Activated CD4-positive, CD25-positive, alpha-beta regulatory T cell treated with anti-CD3 and anti-CD28 coated beads, Interleukin-2, amount 50 U/mL, for 72 hours (primary cell): ENCODE measurements at regions not wholly inside any gene's neighbourhood (a gene's known extent, or its start where the extent isn't known, plus 50 kb on each side); places are given as distances from the start of the nearest gene placed in this dataset.

Source experiments
- DNase-seq: peaks from one replicate; pipeline ENCODE4 v3.0.0; 2021

DNA sequence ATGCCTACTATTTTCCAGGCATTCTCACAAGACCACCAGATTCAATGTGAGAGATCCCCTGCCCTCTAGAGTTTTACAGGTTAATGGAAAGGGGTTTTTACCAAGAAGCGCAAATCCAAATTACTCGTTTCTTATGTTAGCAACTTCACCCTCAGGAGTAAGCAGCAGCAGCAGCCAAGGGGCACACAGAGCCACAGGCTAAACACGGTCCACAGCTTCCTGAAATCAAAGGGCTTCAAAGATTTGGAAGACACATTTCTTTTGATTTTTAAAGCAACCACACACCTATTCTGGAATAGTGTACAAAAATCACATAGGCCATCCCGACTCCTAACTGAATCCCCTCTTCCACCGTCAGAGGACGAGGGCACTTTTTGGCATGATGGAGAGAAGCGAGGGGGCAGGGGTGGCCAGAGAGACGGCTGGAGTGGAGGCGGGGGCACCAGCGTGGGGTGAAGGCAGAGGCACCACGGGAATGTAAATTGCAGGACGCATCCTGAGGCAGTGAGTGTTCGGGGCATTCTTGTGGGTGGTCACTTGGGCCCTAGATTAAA is 107.0 kb downstream of the ARF6 start:
- DNase-seq: no peak

DNA sequence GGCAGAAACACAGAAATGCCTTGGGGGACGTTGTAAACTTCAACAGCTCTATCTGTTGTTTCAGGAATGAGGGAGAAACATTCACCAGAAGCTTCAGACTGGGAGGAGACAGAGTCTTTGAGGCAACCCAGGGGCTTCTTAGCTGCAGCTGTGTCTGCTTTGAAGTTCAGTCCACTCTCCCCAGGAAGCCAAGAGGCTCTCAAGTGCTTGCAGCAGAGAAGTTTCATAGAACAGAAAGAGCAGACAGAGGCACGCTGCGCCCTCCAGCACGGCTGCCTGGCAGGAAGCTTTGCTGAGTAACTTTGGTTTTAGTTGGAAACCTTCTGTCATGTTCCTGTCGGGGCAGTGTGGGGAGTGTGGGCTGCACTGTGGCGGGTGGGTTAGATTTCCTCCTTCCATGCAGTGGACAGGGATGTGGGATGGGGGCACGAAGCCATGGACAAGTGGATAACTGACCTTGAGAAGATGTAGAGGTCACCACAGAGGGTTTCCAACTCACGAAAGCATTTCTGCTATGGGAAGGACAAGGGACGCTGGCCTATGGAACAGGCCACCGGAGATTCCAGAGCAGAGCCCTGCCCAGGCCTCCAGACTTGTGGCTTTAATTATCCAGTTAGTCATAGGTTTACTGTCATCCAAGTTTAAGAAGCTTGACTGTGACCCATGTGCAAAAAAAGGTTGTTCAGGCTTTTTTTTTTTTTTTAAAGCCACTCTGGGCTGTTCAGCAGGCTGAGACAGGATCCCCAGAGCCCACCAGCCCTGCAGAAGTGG is 107.7 kb downstream of the ARF6 start:
- DNase-seq: peak; percentile 66

DNA sequence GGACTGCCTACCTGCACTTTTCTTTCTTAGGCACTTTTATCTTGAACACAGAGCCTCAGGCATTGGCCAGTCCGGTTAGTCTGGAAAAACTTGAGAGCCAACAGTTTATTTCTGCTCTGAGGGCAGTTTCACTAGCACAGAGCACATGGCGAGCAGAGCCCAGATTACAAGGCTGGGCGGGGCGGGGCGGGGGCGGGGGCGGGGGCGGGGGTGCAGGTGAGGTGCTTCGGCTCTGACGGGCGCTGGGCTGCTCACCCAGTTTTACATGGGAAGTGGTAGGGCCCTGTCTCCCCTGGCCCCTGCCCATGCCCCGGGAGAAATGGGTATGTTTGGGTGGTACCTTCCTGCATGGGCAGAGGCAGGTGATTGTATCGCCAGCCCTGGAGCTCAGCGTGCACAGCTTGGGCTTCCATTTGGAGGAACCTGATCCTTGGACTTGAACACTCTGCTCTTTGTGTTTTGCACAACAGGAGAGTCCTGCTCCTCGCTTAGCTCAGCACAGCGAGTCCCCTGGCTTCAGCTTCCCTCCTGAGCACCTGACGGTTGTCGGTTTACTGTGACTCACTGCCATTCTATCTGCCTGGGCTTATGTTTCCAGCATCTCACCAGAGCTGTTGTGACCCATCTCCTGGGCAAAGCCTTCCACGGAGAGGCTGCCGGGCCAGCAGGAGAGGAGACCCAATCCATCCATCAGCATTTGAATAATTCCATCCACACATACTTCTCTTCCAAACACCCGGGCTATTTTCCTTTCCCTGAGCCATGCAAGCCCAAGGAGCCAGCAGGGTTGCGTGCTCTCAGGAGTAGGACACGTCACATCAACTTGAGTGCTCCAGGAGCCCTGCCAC is 108.5 kb downstream of the ARF6 start:
- peak; percentile 65 for DNase-seq

DNA sequence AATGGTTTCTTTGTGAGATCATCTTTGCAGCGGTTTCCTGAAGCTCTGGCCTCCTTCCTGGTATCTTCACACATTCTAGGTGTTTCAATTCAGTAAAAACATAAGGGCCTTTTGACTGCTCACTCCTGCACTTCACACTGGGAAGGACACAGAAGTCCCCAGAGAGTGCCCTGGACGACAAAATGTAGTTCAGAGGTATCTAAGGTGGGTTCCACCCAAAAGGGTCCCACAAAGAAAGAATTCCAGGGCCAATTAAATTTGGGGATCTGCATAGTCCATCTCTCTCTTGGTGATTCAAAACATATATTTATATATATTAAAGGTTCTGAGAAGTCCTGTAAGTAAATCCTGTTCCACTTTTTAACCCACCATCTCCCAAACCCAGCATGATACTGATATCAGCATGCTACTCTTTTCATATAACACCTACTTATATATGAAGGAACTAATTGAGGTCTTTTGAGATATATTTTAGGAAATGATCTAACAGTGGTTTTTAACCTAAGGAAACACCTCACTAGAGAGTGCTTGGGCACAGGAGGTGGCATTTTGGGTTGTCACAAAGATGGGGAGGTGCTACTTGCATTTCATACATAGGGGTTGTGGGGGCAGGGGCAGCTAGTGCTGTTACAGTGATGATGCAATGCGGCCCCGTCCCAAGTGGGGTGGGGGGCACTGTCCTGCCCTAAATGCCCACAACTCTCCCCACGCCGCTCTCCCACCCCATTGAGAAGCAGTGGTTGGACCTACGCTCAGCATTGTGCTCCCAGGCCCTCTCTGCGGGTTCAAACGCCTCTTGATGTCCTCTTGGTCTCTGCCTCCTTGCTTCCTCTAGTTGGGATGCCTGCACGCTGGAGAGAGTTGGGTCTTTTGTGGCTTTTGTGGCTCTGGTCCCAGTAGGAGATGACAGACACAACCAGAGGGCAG is 109.4 kb downstream of the ARF6 start:
- peak; percentile 63 for DNase-seq

DNA sequence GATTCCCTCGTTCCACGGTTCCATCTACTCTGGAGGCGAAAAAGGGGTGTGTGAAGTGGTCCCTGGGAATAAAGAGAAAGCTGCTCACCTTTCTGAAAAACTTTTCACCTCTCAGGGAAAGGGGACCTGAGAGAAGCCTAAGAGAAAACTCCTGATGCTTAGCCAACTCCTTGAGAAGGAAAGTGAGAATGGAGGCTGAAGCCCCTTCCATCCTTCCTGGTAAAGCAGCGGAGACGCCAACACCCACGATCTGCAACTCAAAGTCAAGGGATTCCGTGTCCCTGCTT is 110.0 kb downstream of the ARF6 start:
- no peak for DNase-seq

DNA sequence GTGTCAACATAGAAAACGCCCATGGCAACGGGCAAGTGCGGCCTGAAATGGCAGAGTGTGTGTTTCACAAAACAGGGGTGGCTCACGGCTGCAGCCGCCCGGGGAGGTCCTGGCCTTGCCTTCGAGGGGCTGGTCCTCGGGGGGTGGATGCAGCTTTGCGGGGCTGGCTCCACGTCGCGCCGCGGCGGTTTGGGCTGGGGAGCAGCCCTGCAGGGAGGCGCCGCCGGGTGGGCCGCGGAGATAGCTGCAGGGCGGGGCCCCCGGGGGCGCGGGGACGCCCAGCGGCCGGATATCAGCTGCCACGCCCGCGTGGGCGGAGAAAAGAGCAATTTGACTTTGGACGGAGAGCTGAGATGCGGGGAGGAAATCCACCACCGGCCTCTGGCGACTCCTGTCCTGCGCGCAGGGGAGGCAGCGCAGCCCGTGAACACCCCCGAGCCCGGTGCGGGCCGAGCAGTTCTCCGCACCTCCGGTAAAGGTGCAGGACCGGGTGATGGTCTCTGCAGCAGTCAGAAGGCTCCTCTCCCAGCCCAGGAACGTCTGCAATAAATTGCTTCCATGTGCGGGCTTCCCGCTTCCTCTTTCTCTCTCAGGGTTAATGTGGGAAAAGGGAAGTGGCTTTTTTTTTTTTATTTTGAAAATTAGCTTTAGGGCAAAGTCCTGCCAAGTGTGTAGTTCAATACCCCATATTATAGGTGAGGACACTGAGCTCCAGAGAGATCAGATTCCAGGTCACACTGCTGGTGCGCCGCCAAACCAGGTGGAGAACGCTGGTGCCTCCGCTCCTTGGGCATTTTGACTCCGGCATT is 110.5 kb downstream of the ARF6 start:
- peak; percentile 83 for DNase-seq

DNA sequence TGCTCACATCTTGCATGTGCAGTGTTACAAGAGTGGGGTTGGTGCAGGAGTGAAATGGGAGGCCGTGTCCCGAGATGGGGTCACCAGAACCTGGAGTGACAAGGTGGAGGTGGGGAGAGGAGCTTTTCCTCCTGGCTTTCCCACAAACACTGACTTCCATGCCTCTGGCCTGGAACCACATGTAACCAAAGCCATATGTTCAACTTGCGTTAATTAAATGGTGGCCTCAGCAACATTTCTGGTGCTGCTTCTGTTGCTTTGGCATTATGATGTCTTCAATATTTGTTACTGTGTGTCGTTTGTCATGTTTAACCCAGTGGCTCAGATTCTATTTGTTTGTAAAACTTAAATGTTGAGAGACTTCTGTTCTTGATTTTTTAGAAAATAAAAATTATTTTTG is 110.2 kb downstream of the VCPKMT start:
- DNase-seq: no peak

DNA sequence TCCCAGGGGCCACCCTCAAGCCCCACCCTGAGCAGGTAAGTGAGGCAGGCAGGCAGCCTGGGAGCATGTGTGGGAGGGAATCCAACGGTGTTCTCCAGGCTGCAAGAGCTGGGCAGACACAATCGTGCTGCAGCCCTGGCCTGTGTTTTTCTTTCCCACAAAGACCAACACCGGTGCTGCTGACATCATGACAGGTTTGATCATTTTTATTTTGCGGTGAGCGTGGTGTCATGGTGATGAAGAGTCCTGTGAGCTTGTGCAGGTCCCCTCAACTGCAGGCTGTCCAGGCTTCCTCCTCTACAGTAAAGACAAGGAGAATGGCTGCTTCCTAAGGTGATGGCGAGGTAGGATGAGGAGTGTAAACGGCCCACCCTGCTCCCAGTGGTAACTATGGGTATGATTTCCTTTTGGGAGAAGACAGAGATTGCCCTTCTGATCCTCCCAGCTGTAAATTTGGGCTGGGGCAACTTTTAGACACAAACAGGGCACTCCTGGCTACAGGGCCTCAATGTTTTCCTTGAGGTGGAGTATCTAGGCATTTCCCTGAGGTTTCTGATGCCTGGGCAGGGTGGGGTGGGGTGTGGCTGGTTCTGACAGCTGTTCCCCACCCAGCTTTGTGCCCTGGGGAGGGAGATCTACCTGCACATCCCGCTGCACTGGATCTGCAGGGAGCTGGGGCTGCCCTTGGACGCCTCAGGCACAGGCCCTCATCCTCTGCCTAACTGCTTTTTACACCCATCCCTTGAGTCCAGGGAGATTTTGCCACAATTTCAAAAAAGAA is 109.1 kb downstream of the VCPKMT start:
- no peak for DNase-seq

DNA sequence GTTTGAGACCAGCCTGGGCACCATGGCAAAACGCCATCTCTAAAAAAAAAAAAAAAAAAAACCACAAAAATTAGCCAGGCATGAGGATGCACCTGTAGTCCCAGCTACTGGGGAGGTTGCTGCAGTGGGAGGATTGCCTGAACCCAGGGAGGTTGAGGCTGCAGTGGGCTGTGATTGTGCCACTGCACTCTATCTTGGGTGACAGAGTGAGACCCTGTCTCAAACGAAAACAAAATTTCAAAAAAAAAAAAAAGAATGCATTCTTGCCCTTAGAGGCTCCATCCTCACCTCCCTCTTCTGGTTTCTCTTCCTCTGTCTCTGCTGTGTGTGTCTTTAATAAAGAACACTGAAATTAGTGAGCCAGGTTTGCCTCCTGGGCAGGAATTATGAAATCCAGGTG is 107.8 kb downstream of the VCPKMT start:
- DNase-seq: no peak

DNA sequence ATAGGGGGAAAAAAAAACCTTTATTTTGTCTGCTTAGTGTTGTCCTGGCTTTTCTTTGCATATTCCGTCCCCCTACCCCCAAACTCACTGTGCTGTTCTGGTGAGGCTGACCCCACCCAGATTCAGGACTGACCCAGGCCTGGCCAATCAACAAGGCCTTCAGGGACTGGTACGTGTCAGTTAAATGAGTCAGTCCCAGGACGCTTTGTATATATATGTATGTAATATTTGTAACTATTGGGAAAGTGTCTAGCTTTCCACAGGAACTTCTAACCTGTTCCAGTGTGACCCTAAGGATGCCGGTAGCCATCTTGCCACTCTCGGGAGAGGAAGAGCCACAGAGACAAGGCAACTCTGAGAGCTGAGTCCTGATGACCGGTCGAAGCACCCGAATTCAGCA is 107.4 kb downstream of the VCPKMT start:
- DNase-seq: no peak

DNA sequence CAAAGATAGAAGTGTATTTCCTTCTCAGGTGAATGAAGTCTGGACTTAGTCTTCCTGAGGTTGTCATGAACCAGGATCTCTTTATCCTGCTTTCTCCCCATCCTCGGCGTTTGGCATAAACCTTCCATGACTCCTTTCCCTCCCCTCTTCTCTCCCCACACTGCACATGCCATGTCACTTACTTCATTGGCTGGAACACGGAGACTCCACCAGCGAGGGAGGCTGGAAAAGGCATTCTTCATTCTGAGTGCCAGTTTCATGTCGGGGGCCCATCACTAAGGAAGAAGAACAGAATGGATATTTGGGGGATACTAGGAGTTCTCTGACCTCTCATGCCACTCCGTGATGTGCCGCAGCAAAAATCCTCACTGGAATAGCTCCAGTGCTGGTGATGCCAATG is 105.6 kb downstream of the VCPKMT start:
- DNase-seq: no peak

DNA sequence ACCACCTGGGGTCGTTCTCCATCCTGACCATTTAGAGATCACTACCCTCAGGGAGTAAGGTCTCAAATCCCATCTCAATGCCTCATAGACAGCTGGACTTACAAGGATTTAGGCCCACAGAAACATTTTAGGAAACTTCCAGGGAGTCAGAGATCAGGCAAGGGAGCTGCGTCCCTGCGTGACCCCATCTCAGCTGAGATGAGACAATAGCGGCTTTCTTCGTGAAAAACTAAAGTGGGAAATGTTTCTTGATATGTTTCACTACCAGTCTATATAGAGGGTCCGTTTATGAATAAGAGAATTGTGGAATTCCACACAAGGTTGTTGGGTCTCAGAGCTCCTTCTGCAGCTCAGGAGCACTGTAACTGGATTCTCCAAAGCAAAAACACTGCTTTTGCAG is 105.1 kb downstream of the VCPKMT start:
- no peak for DNase-seq

DNA sequence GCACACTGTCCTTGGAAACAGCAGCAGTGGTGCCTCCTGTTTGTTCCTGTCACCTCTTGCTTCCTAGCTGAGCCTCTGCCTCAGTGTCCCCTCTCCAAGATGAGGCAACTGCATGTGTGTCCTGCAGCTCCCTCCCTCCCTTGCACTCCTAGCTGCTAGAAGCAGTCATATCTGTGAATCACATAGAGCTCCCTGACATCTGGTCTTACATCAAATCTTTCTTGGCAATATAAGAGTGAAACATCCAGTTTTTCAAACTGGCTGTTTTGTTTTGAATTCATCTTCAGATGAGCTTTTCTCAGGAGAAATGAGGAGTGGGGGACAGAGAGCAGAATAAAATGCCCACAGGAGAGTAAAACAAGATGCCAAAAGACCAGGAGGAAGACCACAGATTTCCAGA is 103.7 kb downstream of the VCPKMT start:
- no peak for DNase-seq

DNA sequence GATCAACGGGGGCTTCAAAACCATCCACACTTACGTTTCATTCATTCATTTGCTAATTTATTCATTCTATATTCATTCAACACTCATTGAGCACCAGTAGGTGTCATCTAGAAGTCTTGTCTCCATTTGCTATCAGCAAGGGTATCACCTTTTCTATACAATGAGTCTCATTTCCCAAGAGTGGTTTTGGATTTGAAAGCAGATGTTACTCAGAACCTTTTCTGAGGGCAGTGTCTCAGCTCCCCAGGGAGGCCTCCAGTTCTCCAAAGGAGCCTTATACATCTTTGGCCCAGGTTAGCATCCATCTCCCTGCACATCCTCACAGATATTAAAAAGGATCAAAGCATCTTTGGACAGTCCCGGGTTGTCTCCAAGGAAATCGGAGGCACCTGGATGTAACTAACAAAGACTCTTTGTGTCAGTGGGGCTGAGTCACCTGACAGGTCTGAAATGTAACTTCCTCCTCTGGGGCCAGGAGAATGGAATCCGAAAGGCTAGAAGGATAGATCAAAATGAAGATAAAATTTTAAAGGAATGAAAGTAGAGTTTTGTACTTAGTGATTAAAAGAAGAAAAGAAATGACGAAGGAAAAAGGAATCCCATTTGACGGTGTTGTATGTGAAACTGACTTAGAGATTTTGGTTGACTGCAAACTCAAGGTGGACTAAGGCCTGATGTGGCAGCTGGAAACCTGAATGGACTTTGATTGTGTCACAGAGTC is 103.0 kb downstream of the VCPKMT start:
- DNase-seq: no peak

DNA sequence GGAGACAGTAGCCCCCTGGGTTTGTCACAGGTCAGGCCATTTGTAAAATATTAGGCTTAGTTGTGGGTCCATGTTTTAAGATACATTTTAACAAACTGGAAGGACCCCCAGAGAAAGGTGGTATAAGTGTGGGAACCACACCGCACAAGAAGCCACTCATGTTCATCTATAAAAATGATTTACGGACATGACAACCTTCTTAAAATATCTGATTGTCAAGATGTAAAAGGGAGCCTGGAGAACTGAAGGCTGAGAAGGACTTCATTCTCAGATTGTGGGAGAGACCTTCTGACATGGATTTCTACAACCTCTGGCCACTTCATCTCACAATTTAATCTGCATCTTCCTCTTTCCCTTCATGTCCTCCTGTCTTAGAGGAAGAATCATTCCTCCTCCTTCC is 102.4 kb downstream of the VCPKMT start:
- no peak for DNase-seq

DNA sequence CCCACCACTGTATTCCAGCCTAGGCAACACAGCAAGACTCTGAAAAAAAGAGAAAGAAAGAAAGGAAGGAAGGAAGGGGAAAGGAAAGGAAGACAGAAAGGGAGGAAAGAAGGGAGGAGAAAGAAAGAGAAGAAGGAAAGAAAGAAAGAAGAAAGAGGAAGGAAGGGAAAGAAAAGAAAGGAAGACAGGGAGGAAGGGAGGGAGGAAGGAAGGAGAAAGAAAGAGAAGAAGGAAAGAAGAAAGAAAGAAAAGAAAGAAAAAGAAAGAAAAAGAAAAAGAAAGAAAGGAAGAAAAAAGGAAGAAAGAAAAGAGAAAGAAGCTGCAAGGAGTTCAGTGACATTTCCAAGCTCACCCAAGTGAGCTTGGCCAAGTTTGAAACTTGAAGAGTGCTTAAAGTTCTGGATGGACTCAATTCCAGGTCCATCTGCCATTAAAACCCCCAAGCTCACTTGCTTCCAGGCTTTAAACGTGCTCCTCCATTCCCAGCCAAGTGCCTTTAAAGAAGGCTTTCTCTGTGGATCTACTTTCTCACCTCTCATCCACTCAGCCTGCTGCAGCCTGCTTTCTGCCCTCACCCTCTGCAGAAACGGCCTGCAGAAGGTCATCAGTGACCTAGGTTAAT is 101.5 kb downstream of the VCPKMT start:
- no peak for DNase-seq

DNA sequence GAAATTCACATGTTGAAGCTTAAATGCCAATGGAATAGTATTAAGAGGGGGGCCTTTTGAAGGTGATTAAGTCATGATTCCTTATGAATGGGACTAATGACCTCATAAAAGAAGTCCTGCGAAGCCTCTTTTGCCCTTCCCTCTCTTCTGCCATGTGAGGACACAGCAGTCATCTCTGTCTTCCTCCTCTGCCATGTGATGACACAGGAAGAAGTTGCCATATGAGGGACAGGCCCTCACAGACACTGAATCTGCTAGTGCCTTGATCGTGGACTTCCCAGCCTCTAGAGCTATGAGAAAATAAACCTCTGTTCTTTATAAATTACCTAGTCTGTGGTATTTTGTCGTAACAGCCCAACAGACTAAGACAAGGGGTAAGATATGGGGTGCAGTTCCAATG is 100.7 kb downstream of the VCPKMT start:
- no peak for DNase-seq

DNA sequence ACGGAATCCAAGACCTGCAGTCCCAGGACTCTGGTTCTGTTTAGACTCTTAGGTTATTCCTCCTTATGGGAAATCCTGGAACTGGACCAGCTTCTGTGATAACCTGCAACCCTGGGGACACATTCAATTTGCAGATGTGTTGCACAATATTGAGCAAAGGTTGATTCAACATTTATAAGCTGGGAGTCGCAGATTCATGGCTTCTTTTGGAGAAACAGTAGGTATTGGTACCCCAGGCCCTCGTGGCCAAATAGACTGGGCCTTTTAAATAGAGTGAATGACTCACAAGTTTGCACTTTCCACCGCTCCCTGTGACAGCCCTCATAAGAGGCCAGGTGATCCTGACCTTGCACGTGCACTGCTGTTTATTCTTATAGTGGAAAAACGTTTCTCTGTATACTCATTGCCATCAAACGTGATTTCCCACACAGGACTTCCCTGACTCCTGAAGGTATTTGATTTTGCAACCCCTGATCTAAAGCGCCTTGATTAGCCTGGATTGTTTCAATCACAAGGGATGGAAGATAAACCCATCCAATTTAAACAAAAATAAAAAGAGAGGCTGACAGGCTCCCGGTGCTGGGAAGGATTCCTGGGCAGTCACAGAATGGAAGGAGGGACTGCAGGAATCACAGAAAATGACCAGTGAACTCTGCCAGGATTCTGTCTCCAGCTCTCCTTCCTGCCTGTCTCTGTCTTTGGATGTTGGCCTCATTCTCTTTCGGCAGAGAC is 98.0 kb downstream of the VCPKMT start:
- no peak for DNase-seq

DNA sequence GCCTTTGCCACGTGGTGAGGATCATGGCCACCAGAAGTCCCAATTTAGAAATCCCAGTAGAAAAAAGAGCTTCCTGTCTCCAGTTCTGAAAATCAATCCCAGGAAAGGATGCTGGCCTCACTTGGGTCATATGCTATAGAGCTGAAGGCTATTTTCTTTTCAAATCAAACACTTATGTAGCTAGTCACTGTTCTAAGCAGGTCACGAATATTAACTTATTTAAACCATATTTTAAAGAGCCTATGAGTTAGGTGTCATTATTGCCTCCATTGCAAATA is 97.5 kb downstream of the VCPKMT start:
- DNase-seq: no peak

DNA sequence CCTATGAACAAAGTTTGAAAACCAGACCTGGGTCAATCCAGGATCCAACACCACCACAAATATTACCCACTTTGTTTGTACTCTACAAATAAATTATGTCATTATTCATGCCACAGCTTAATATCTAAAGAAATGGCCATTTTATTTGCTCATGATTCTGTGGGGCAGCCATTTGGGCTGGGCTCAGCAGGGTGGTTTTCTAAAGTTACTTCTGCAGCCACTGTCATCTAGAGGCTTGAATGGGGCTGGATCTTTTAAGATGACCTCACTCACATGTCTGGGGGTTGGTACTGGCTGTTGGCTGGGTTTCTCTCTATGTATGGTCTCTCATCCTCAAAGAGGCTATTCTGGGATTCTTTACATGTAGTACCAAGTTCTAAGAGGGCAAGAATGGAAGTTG is 96.2 kb downstream of the VCPKMT start:
- no peak for DNase-seq
